Prostate gland (tissue), 2 donors: ENCODE measurements at regions not wholly inside any gene's neighbourhood (a gene's known extent, or its start where the extent isn't known, plus 50 kb on each side); places are given as distances from the start of the nearest gene placed in this dataset.
"Not testable (repeated sequence)": the region's sequence is repeated elsewhere in the genome, so short reads cannot be mapped to it uniquely, and the experiment has no call there.

Source experiments
- DNase-seq: peaks from one replicate; pipeline ENCODE4 v3.0.0-alpha.2; 2019; ENCODE audit warnings: low spot score
- H3K27ac ChIP-seq, 2 donors: fragments of 200-600 bp; sonication (generic); 2 replicates each; pipeline ENCODE4 v1.5.1; 2017 to 2019
- H3K27me3 ChIP-seq: fragments of 200-600 bp; sonication (generic); replicated peaks from 2 replicates; pipeline ENCODE4 v1.5.1; 2019; ENCODE audit not compliant: insufficient read depth
- H3K36me3 ChIP-seq, 2 donors: fragments of 200-600 bp; sonication (generic); 1 replicate in 1 of 2; 2 replicates in 1 of 2; pipeline versions ENCODE4 v1.5.1 to v1.8.1; 2017 to 2019
- H3K4me1 ChIP-seq: fragments of 200-600 bp; sonication (generic); replicated peaks from 2 replicates; pipeline ENCODE4 v1.5.1; 2019
- H3K4me3 ChIP-seq, 2 donors: fragments of 200-600 bp; sonication (generic); 2 replicates each; pipeline ENCODE4 v1.5.1; 2017 to 2019
- H3K9me3 ChIP-seq: fragments of 200-600 bp; sonication (generic); 2 replicates; pipeline ENCODE4 v1.5.1; 2017
- CTCF ChIP-seq, 4 experiments: fragments of 200-600 bp in 2 of 4; fragments of 450-650 bp in 2 of 4; sonication (generic) in 2 of 4; IDR thresholded peaks; 1 replicate in 3 of 4; 2 replicates in 1 of 4; pipeline ENCODE4 v1.5.1; 2016 to 2019; ENCODE audit warnings: antibody characterized with exemption in 4 of 4, mild to moderate bottlenecking in 2 of 4, moderate library complexity in 2 of 4
- POLR2A ChIP-seq: fragments of 450-650 bp; IDR thresholded peaks from one replicate; pipeline ENCODE4 v1.6.1; 2016; ENCODE audit warnings: antibody characterized with exemption, mild to moderate bottlenecking
- POLR2AphosphoS5 ChIP-seq: sonication (generic); formaldehyde crosslinking; IDR thresholded peaks from one replicate; pipeline ENCODE4 v1.6.1; 2017; ENCODE audit warnings: antibody characterized with exemption
- WGBS: methylation state at CpG from one replicate; pipeline ENCODE4 v1.1.5; 2018; 5-methylcytosine and 5-hydroxymethylcytosine counted together
- intact Hi-C: fragments of 100-400 bp; cut with DNase I; formaldehyde crosslinking; loops from one replicate; pipeline ENCODE4 v1.14.2; 2022

GRCh38 chr9:75811692-75812091 lies 78.8 kb upstream of the PCSK5 start:
- Histone ChIP-seq H3K4me3 (no peak overlapping the region), H3K4me1 (no peaks in the 10 kb centered on the region), H3K27ac (no peak overlapping the region), H3K9me3 (no peaks in the 10 kb centered on the region), H3K36me3 (no peaks in the 10 kb centered on the region), H3K27me3 (no peaks in the 10 kb centered on the region)
- intact Hi-C loops: no loop called here
- TF ChIP-seq POLR2AphosphoS5 (no peak), POLR2A (no peak), CTCF (IDR thresholded peaks at IDR 0.05) (no peak)
- DNase-seq: no peak

GRCh38 chr9:75812141-75812540 lies 78.3 kb upstream of the PCSK5 start:
- Histone ChIP-seq H3K27me3 (no peaks in the 10 kb centered on the region), H3K4me1 (no peaks in the 10 kb centered on the region), H3K27ac (no peak overlapping the region), H3K4me3 (no peak overlapping the region), H3K36me3 (no peaks in the 10 kb centered on the region), H3K9me3 (no peaks in the 10 kb centered on the region)
- TF ChIP-seq CTCF (IDR thresholded peaks at IDR 0.05): no peak
- no peak for DNase-seq
- 83% methylated on average over 2 of the region's 2 CpGs for WGBS
- intact Hi-C loops: no loop called here

- TF ChIP-seq POLR2AphosphoS5 (no peak), POLR2A (no peak), CTCF (IDR thresholded peaks at IDR 0.05) (no peak)
- Histone ChIP-seq H3K27me3 (no peaks in the 10 kb centered on the region), H3K4me1 (no peaks in the 10 kb centered on the region), H3K4me3 (no peak overlapping the region), H3K9me3 (no peaks in the 10 kb centered on the region), H3K27ac (no peak overlapping the region), H3K36me3 (no peaks in the 10 kb centered on the region)
- no peak for DNase-seq
- intact Hi-C loops: no loop called here
These were observed 75.8 kb upstream of the PCSK5 start for GRCh38 chr9:75814667-75815066.

- H3K4me3 ChIP-seq, H3K36me3 ChIP-seq, H3K9me3 ChIP-seq, intact Hi-C loops, H3K4me1 ChIP-seq, H3K27ac ChIP-seq, DNase-seq, H3K27me3 ChIP-seq: not testable (repeated sequence)
- 58% methylated on average over 2 of the region's 2 CpGs for WGBS
These were observed 69.9 kb upstream of the PCSK5 start for GRCh38 chr9:75820471-75821115.

GRCh38 chr9:75823151-75823550 lies 67.3 kb upstream of the PCSK5 start:
- TF ChIP-seq POLR2AphosphoS5: no peak
- no peak for TF ChIP-seq POLR2A
- TF ChIP-seq CTCF (IDR thresholded peaks at IDR 0.05): no peak
- no peaks in the 10 kb centered on the region for H3K9me3 ChIP-seq
- H3K36me3 ChIP-seq: no peaks in the 10 kb centered on the region
- H3K27ac ChIP-seq: no peak overlapping the region
- WGBS: 38% methylated on average over 2 of the region's 2 CpGs
- no peak for DNase-seq
- no peak overlapping the region for H3K4me3 ChIP-seq
- intact Hi-C loops: no loop called here
- no peaks in the 10 kb centered on the region for H3K27me3 ChIP-seq
- H3K4me1 ChIP-seq: no peaks in the 10 kb centered on the region
